Karpas-422 (cell line): ENCODE measurements at regions not wholly inside any gene's neighbourhood (a gene's known extent, or its start where the extent isn't known, plus 50 kb on each side); places are given as distances from the start of the nearest gene placed in this dataset.

Experiments used
- DNase-seq: peaks from one replicate; pipeline ENCODE4 v3.0.0-alpha.2; 2015
- H2AFZ ChIP-seq: fragments of 200-600 bp; sonication (generic); 2 replicates; pipeline ENCODE4 v1.6.1; 2014; ENCODE audit warnings: antibody characterized with exemption, low read length, mixed read lengths
- H3K27ac ChIP-seq: fragments of 200-600 bp; sonication (generic); 2 replicates; pipeline ENCODE4 v1.5.1; 2014; ENCODE audit warnings: mild to moderate bottlenecking, low read length, moderate library complexity
- H3K27me3 ChIP-seq: fragments of 200-600 bp; sonication (generic); 2 replicates; pipeline ENCODE4 v1.6.1; 2014; ENCODE audit warnings: low read length, mixed read lengths
- H3K36me3 ChIP-seq: fragments of 200-600 bp; sonication (generic); 2 replicates; pipeline ENCODE4 v1.6.1; 2014; ENCODE audit warnings: low read length, mixed read lengths; ENCODE audit not compliant: insufficient read depth
- H3K4me1 ChIP-seq: fragments of 200-600 bp; sonication (generic); 2 replicates; pipeline ENCODE4 v1.6.1; 2014; ENCODE audit warnings: mild to moderate bottlenecking, low read length, mixed read lengths
- H3K4me2 ChIP-seq: fragments of 200-600 bp; sonication (generic); 2 replicates; pipeline ENCODE4 v1.6.1; 2014; ENCODE audit warnings: low read length, low read depth, mild to moderate bottlenecking; ENCODE audit not compliant: poor library complexity, severe bottlenecking
- H3K4me3 ChIP-seq: fragments of 200-600 bp; sonication (generic); 2 replicates; pipeline ENCODE4 v1.5.1; 2014; ENCODE audit warnings: mild to moderate bottlenecking, antibody characterized with exemption, low read length, mixed read lengths
- H3K79me2 ChIP-seq: fragments of 200-600 bp; sonication (generic); 2 replicates; pipeline ENCODE4 v1.6.1; 2014; ENCODE audit warnings: mild to moderate bottlenecking, low read length, mixed read lengths
- H3K9ac ChIP-seq: fragments of 200-600 bp; sonication (generic); 2 replicates; pipeline ENCODE4 v1.6.0; 2014; ENCODE audit warnings: low read length
- H3K9me2 ChIP-seq: fragments of 200-600 bp; sonication (generic), shearing (Covaris generic); replicated peaks from 2 replicates; pipeline ENCODE4 v1.6.0; 2014; ENCODE audit warnings: mild to moderate bottlenecking, low read length, moderate library complexity; ENCODE audit not compliant: insufficient read depth
- H3K9me3 ChIP-seq: fragments of 300-700, 200-600 bp; sonication (generic); 2 replicates; pipeline ENCODE4 v1.6.1; 2014; ENCODE audit warnings: low read length, mixed read lengths
- H4K20me1 ChIP-seq: fragments of 200-600 bp; sonication (generic); 2 replicates; pipeline ENCODE4 v1.6.1; 2014; ENCODE audit warnings: mild to moderate bottlenecking, antibody characterized with exemption, low read length, low read depth; ENCODE audit not compliant: insufficient read depth

DNA sequence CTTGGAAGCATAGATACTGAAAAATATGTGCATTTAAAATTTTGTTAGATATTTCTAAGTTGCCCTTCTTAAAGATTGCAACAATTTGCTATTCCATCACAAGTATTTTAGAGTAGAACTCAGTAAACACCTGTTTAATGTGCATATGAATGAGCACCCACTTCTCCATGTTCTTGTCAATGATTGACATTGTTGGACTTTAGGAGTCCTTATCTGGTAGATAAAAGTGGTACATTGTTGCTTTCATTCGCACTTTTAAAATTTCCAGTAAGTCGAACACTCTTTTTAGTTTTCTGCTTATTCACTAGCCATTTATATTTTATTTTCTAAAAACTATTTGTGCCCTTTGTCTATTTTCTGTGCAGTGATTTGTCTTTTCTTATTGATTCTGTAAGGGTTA is 478.3 kb downstream of the SOX2 start:
- Histone ChIP-seq H3K9ac (no peak overlapping the region), H2AFZ (no peak overlapping the region), H3K79me2 (no peaks in the 10 kb centered on the region), H3K9me2 (no peaks in the 10 kb centered on the region), H3K27ac (no peak overlapping the region), H4K20me1 (no peaks in the 10 kb centered on the region), H3K4me2 (no peak overlapping the region), H3K36me3 (no peaks in the 10 kb centered on the region), H3K27me3 (no peaks in the 10 kb centered on the region), H3K4me1 (no peaks in the 10 kb centered on the region), H3K4me3 (no peak overlapping the region), H3K9me3 (no peaks in the 10 kb centered on the region)
- DNase-seq: no peak

DNA sequence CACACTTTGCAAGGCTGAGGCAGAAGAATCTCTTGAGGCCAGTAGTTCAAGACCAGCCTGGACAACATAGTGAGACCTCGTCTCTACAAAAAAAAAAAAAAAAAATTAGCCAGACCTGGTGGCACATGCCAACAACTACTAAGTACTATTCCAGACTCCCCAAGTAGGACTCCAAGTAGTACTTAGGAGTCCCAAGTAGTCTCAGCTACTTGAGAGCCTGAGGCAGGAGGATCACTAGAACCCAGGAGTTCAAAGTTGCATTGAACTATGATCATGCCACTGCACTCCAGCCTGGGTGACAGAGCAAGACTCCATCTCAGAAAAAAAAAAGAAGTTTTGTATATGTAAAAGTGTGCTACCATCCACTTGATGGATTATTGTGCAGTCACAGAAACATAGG is 486.6 kb downstream of the SOX2 start:
- Histone ChIP-seq H3K36me3 (no peaks in the 10 kb centered on the region), H3K9me3 (no peaks in the 10 kb centered on the region), H4K20me1 (no peaks in the 10 kb centered on the region), H3K4me2 (no peak overlapping the region), H3K4me3 (no peak overlapping the region), H3K27me3 (no peaks in the 10 kb centered on the region), H3K9me2 (no peaks in the 10 kb centered on the region), H2AFZ (no peak overlapping the region), H3K9ac (no peak overlapping the region), H3K27ac (no peak overlapping the region), H3K79me2 (no peaks in the 10 kb centered on the region), H3K4me1 (no peaks in the 10 kb centered on the region)
- DNase-seq: no peak

- no peaks in the 10 kb centered on the region for H3K9me3 ChIP-seq
- H3K27me3 ChIP-seq: no peaks in the 10 kb centered on the region
- H2AFZ ChIP-seq: no peak overlapping the region
- no peak overlapping the region for H3K4me2 ChIP-seq
- DNase-seq: no peak
- no peak overlapping the region for H3K27ac ChIP-seq
- no peak overlapping the region for H3K9ac ChIP-seq
- no peak overlapping the region for H3K4me3 ChIP-seq
- H3K4me1 ChIP-seq: no peaks in the 10 kb centered on the region
- no peaks in the 10 kb centered on the region for H3K9me2 ChIP-seq
- H3K79me2 ChIP-seq: no peaks in the 10 kb centered on the region
- no peaks in the 10 kb centered on the region for H3K36me3 ChIP-seq
- no peaks in the 10 kb centered on the region for H4K20me1 ChIP-seq
Measured at GRCh38 chr3:182201456-182202168, 489.9 kb downstream of the SOX2 start.

DNA sequence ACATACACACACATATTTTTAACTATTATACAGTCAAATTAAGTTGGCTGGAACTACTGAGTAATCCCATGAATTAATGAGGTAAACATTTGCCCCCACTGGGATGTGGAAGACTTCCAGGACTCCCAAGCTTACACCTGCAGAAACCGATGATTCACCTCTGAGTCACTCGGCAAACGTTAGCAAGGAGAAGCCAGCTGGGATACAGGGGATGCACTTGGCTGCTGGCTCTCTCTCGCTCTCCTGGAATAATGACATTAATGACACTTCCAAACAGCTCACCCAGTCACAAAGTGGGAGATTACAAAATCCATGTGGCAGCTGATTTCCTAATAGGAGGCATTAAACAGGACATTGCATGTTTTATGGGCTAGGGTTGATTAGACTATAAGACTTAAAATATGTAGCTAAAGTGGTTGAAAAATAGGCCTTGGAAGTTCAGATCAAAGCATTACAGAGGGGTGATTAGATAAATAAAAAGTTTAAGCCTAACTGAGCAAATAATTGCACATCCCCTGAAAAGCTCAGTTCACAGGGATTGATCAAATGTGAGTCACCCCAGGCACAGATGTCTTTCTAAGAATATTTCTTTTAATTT is 500.9 kb downstream of the SOX2 start:
- Histone ChIP-seq H3K4me2 (no peak overlapping the region), H3K4me1 (peaks cover 2% of the 10 kb centered on the region; the same call in 1 of the 2 replicates), H3K4me3 (no peak overlapping the region), H2AFZ (no peak overlapping the region), H3K79me2 (no peaks in the 10 kb centered on the region), H3K9me3 (no peaks in the 10 kb centered on the region), H3K27me3 (no peaks in the 10 kb centered on the region), H4K20me1 (no peaks in the 10 kb centered on the region), H3K27ac (no peak overlapping the region), H3K36me3 (no peaks in the 10 kb centered on the region), H3K9ac (no peak overlapping the region), H3K9me2 (no peaks in the 10 kb centered on the region)
- DNase-seq: no peak

DNA sequence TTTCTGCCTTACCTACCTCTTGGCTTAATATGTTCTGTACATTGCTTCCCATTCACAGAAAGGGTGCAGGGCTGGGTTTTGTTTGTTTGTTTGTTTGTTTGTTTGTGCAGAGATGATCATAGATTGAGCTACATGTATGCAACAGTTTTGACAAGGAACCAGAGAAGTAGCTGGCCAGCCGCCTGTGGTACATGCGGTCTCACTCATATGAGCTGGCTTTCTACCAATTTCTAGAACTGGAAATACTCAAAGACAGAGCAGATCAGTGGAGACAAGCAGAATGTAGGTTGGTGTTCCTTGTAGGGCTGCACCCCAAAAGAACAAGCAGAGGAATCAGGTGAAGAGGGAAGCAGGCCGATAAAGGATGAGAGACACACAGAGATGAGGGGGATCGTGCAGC is 502.7 kb downstream of the SOX2 start:
- H3K9ac ChIP-seq: no peak overlapping the region
- peaks cover 2% of the 10 kb centered on the region; the same call in 1 of the 2 replicates for H3K4me1 ChIP-seq
- H3K9me3 ChIP-seq: no peaks in the 10 kb centered on the region
- no peaks in the 10 kb centered on the region for H3K9me2 ChIP-seq
- no peak for DNase-seq
- no peak overlapping the region for H3K27ac ChIP-seq
- H3K36me3 ChIP-seq: no peaks in the 10 kb centered on the region
- no peak overlapping the region for H2AFZ ChIP-seq
- H3K4me2 ChIP-seq: no peak overlapping the region
- no peak overlapping the region for H3K4me3 ChIP-seq
- H4K20me1 ChIP-seq: no peaks in the 10 kb centered on the region
- no peaks in the 10 kb centered on the region for H3K79me2 ChIP-seq
- H3K27me3 ChIP-seq: no peaks in the 10 kb centered on the region

GRCh38 chr3:182215881-182216280 is 504.2 kb downstream of the SOX2 start:
- H3K79me2 ChIP-seq: no peaks in the 10 kb centered on the region
- H2AFZ ChIP-seq: no peak overlapping the region
- no peak overlapping the region for H3K4me2 ChIP-seq
- peaks cover 2% of the 10 kb centered on the region; the same call in 1 of the 2 replicates for H3K4me1 ChIP-seq
- no peaks in the 10 kb centered on the region for H3K36me3 ChIP-seq
- no peak for DNase-seq
- H3K27me3 ChIP-seq: no peaks in the 10 kb centered on the region
- no peak overlapping the region for H3K4me3 ChIP-seq
- no peak overlapping the region for H3K27ac ChIP-seq
- no peak overlapping the region for H3K9ac ChIP-seq
- no peaks in the 10 kb centered on the region for H3K9me2 ChIP-seq
- no peaks in the 10 kb centered on the region for H4K20me1 ChIP-seq
- H3K9me3 ChIP-seq: no peaks in the 10 kb centered on the region

GRCh38 chr3:182216311-182216970 is 504.7 kb downstream of the SOX2 start:
- H3K9me3 ChIP-seq: no peaks in the 10 kb centered on the region
- no peaks in the 10 kb centered on the region for H4K20me1 ChIP-seq
- no peak overlapping the region for H3K4me3 ChIP-seq
- no peak overlapping the region for H3K9ac ChIP-seq
- H3K79me2 ChIP-seq: no peaks in the 10 kb centered on the region
- no peak for DNase-seq
- H3K27me3 ChIP-seq: no peaks in the 10 kb centered on the region
- no peak overlapping the region for H2AFZ ChIP-seq
- no peaks in the 10 kb centered on the region for H3K9me2 ChIP-seq
- H3K36me3 ChIP-seq: no peaks in the 10 kb centered on the region
- H3K27ac ChIP-seq: no peak overlapping the region
- no peak overlapping the region for H3K4me2 ChIP-seq
- H3K4me1 ChIP-seq: peaks cover 2% of the 10 kb centered on the region; the same call in 1 of the 2 replicates

DNA sequence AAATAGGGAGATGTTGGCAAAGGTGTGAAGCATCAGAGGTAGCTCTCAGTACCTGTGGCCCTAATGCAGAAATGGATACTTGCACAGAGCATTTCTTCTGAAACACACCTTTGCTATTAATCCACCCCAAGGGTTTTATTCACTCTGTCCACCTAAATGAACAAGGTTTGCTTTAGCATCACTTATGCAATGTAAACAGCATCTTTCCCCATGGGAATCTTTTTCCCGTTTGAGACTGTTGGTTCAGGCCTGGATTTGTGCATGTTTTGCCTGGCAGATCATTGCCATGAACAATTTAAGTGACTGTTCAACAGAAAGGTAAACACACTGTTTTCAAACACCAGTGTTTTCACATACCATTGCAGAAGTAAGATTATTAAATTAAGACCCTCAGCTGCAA is 508.3 kb downstream of the SOX2 start:
- Histone ChIP-seq H2AFZ (no peak overlapping the region), H3K79me2 (no peaks in the 10 kb centered on the region), H3K4me3 (no peak overlapping the region), H3K4me2 (no peak overlapping the region), H3K27ac (no peak overlapping the region), H3K9me2 (no peaks in the 10 kb centered on the region), H3K4me1 (peaks cover 2% of the 10 kb centered on the region; the same call in 1 of the 2 replicates), H3K9me3 (no peaks in the 10 kb centered on the region), H4K20me1 (no peaks in the 10 kb centered on the region), H3K27me3 (no peaks in the 10 kb centered on the region), H3K36me3 (no peaks in the 10 kb centered on the region), H3K9ac (no peak overlapping the region)
- no peak for DNase-seq
